Common myeloid progenitor, CD34-positive (primary cell): ENCODE measurements at regions not wholly inside any gene's neighbourhood (a gene's known extent, or its start where the extent isn't known, plus 50 kb on each side); places are given as distances from the start of the nearest gene placed in this dataset.

Experiments used
- CTCF ChIA-PET: fragments of 350-600 bp; sonication (Branson Sonifier 250); formaldehyde crosslinking; loops from one replicate; lab custom pipeline; 2021; ENCODE audit warnings: antibody characterized with exemption; lab: Charles Lee
- POLR2A ChIA-PET: fragments of 350-600 bp; sonication (Branson Sonifier 250); formaldehyde crosslinking; loops from one replicate; lab custom pipeline; 2021; ENCODE audit warnings: antibody characterized with exemption; lab: Charles Lee
- DNase-seq, 3 donors: peaks; one replicate each; pipeline versions ENCODE4 v3.0.0 to v3.0.0-alpha.2; 2013
- H3K27ac ChIP-seq, 2 experiments: 1 replicate in 1 of 2; 2 replicates in 1 of 2; pipeline ENCODE4 v1.7.0; 2013; ENCODE audit warnings: inconsistent platforms in 2 of 2, low read length in 2 of 2, mild to moderate bottlenecking in 2 of 2, low read depth in 1 of 2, moderate library complexity in 1 of 2; ENCODE audit not compliant: severe bottlenecking in 2 of 2, insufficient read depth in 1 of 2, poor library complexity in 1 of 2
- H3K27me3 ChIP-seq, 5 experiments: replicated peaks in 2 of 5; 1 replicate in 3 of 5; 2 replicates in 2 of 5; pipeline versions ENCODE4 v1.6.1 to v1.7.0; 2013; ENCODE audit warnings: low read length in 4 of 5, mild to moderate bottlenecking in 2 of 5, moderate library complexity in 2 of 5, inconsistent platforms in 1 of 5; ENCODE audit not compliant: insufficient read depth in 5 of 5, control insufficient read depth in 4 of 5
- H3K36me3 ChIP-seq, 4 experiments: 1 replicate in 2 of 4; 2 replicates in 2 of 4; pipeline versions ENCODE4 v1.6.1 to v1.7.0; 2013; ENCODE audit warnings: low read length in 3 of 4, control low read depth in 1 of 4, mild to moderate bottlenecking in 1 of 4; ENCODE audit not compliant: control insufficient read depth in 4 of 4, insufficient read depth in 4 of 4
- H3K4me1 ChIP-seq, 4 experiments: 1 replicate in 3 of 4; 2 replicates in 1 of 4; pipeline versions ENCODE4 v1.6.1 to v1.7.1; 2013; ENCODE audit warnings: low read length in 3 of 4, mild to moderate bottlenecking in 3 of 4, control low read depth in 1 of 4, inconsistent platforms in 1 of 4, moderate library complexity in 1 of 4; ENCODE audit not compliant: control insufficient read depth in 4 of 4, insufficient read depth in 4 of 4; ENCODE audit errors: control extremely low read depth in 1 of 4
- H3K4me3 ChIP-seq, 7 experiments: 1 replicate in 4 of 7; 2 replicates in 3 of 7; pipeline versions ENCODE4 v1.5.1 to v1.7.0; 2013; ENCODE audit warnings: mild to moderate bottlenecking in 7 of 7, low read length in 6 of 7, moderate library complexity in 6 of 7, inconsistent platforms in 2 of 7, low read depth in 2 of 7, control low read depth in 1 of 7; ENCODE audit not compliant: insufficient read depth in 4 of 7, control insufficient read depth in 1 of 7; ENCODE audit errors: extremely low read depth in 1 of 7
- H3K9me3 ChIP-seq, 5 experiments: 1 replicate in 4 of 5; 2 replicates in 1 of 5; pipeline versions ENCODE4 v1.6.1 to v1.7.1; 2013; ENCODE audit warnings: low read length in 4 of 5, mild to moderate bottlenecking in 2 of 5, inconsistent platforms in 1 of 5, low read depth in 1 of 5, moderate library complexity in 1 of 5; ENCODE audit not compliant: control insufficient read depth in 4 of 5, insufficient read depth in 2 of 5; ENCODE audit errors: control extremely low read depth in 1 of 5
- WGBS: methylation state at CpG from one replicate; pipeline ENCODE4 v1.1.5; 2013; ENCODE audit not compliant: insufficient coverage; 5-methylcytosine and 5-hydroxymethylcytosine counted together

GRCh38 chr4:124519196-124519595, 193.3 kb downstream of the ANKRD50 start:
- H3K36me3 ChIP-seq = no peaks in the 10 kb centered on the region
- DNase-seq = no peak
- WGBS = no CpG with 5 or more reads among the region's 1 CpG

DNA sequence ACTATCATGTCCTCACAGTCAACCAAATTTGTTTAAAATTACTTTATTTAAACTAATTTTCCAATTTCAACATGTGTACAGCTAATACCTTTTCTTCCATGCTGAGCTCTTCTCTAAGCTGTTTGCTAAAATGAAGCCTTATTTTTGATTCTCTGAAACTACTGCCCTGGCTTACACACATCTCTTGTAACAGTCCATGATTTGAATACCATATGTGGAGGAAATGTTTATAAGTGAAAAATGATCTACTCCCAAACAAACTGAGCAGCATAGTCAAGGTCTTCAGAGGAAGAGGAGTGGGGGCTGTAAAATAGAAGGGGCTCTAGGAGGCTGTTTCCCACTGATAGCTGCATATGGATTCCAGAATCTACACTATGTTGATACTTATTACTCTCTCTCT, 188.7 kb downstream of the ANKRD50 start:
- H3K27me3 ChIP-seq = no peaks in the 10 kb centered on the region
- no peak overlapping the region for H3K4me3 ChIP-seq
- no peaks in the 10 kb centered on the region for H3K36me3 ChIP-seq
- H3K27ac ChIP-seq = no peak overlapping the region
- DNase-seq = no peak
- ChIA-PET CTCF (no interaction called here), POLR2A (no interaction called here)
- H3K9me3 ChIP-seq = no peaks in the 10 kb centered on the region
- no peaks in the 10 kb centered on the region for H3K4me1 ChIP-seq

More at GRCh38 chr4:124519196-124519595, 193.3 kb downstream of the ANKRD50 start:
- Histone ChIP-seq H3K4me1 (no peaks in the 10 kb centered on the region), H3K27ac (no peak overlapping the region), H3K9me3 (no peaks in the 10 kb centered on the region), H3K4me3 (no peak overlapping the region), H3K27me3 (no peaks in the 10 kb centered on the region)
- ChIA-PET POLR2A (no interaction called here), CTCF (no interaction called here)

- H3K4me3 ChIP-seq = no peak overlapping the region
- no peak overlapping the region for H3K27ac ChIP-seq
- ChIA-PET CTCF (no interaction called here), POLR2A (no interaction called here)
- no peak for DNase-seq
- no peaks in the 10 kb centered on the region for H3K9me3 ChIP-seq
- H3K4me1 ChIP-seq = no peaks in the 10 kb centered on the region
- H3K27me3 ChIP-seq = no peaks in the 10 kb centered on the region
- 100% methylated on average over 1 of the region's 4 CpGs for WGBS
- H3K36me3 ChIP-seq = no peaks in the 10 kb centered on the region
Measured at GRCh38 chr4:124525524-124525923, 187.0 kb downstream of the ANKRD50 start.

GRCh38 chr4:124526331-124526730, 186.2 kb downstream of the ANKRD50 start:
- Histone ChIP-seq H3K27me3 (no peaks in the 10 kb centered on the region), H3K4me3 (no peak overlapping the region), H3K4me1 (no peaks in the 10 kb centered on the region), H3K36me3 (no peaks in the 10 kb centered on the region), H3K9me3 (no peaks in the 10 kb centered on the region), H3K27ac (no peak overlapping the region)
- WGBS = no CpG with 5 or more reads among the region's 2 CpGs
- POLR2A ChIA-PET = no interaction called here
- DNase-seq = no peak
- CTCF ChIA-PET = no interaction called here

DNA sequence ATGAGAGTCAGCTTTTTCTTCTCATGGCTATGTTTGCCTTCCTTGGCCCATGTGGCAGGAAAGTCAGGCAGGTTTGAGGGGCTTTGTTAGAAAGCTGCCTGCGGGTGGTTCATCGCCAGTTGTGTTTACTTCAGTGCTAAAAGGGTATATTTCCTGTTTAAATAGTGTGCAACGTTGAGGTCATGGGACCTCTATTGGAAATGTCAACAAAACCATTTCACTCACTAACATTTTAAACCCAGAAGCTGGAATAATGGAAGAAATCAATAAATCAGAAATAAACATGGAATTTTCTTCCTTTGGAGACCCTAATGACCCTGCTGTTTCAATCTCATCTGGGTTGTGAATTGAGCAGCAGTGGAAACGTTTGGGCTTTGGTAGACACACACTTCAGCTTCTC, 185.8 kb downstream of the ANKRD50 start:
- Histone ChIP-seq H3K4me3 (no peak overlapping the region), H3K9me3 (no peaks in the 10 kb centered on the region), H3K36me3 (no peaks in the 10 kb centered on the region), H3K27me3 (no peaks in the 10 kb centered on the region), H3K4me1 (no peaks in the 10 kb centered on the region), H3K27ac (no peak overlapping the region)
- ChIA-PET POLR2A (no interaction called here), CTCF (no interaction called here)
- WGBS = no CpG with 5 or more reads among the region's 4 CpGs
- DNase-seq = no peak

DNA sequence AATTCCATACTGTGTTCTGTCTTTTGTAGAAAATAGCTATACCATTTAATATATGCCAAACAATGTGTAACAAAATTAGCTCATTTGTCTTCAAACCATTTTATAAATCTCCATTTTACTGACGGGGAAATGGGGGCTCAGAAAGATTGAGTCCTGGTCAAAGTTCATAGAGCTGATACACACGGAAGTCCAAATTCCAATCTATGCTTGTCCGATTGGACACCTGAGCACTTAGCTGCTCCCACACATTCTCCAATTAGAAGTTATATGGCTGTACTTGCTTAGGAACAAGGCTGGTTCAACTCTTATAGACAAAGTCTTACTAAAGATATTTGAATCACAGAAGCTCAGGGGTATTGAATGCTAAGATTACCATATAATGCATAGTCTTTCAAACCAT, 185.2 kb downstream of the ANKRD50 start:
- POLR2A ChIA-PET = no interaction called here
- Histone ChIP-seq H3K4me3 (no peak overlapping the region), H3K9me3 (no peaks in the 10 kb centered on the region), H3K36me3 (no peaks in the 10 kb centered on the region), H3K27ac (no peak overlapping the region), H3K4me1 (no peaks in the 10 kb centered on the region), H3K27me3 (no peaks in the 10 kb centered on the region)
- no peak for DNase-seq
- CTCF ChIA-PET = no interaction called here
- 93% methylated on average over 3 of the region's 3 CpGs for WGBS

- Histone ChIP-seq H3K27ac (no peak overlapping the region), H3K4me3 (no peak overlapping the region), H3K36me3 (no peaks in the 10 kb centered on the region), H3K27me3 (no peaks in the 10 kb centered on the region), H3K9me3 (no peaks in the 10 kb centered on the region), H3K4me1 (no peaks in the 10 kb centered on the region)
- ChIA-PET CTCF (no interaction called here), POLR2A (no interaction called here)
- no CpG with 5 or more reads among the region's 1 CpG for WGBS
- DNase-seq = no peak
Measured at GRCh38 chr4:124529131-124529530, 183.4 kb downstream of the ANKRD50 start.
